COLO668 (cell line): ENCODE measurements at regions not wholly inside any gene's neighbourhood (a gene's known extent, or its start where the extent isn't known, plus 50 kb on each side); places are given as distances from the start of the nearest gene placed in this dataset.
"Not testable (repeated sequence)": the region's sequence is repeated elsewhere in the genome, so short reads cannot be mapped to it uniquely, and the experiment has no call there.

Source experiments
- DNase-seq: peaks from one replicate; lab custom pipeline; 2025; ENCODE audit not compliant: unreplicated experiment; lab: John Stamatoyannopoulos, UW

DNA sequence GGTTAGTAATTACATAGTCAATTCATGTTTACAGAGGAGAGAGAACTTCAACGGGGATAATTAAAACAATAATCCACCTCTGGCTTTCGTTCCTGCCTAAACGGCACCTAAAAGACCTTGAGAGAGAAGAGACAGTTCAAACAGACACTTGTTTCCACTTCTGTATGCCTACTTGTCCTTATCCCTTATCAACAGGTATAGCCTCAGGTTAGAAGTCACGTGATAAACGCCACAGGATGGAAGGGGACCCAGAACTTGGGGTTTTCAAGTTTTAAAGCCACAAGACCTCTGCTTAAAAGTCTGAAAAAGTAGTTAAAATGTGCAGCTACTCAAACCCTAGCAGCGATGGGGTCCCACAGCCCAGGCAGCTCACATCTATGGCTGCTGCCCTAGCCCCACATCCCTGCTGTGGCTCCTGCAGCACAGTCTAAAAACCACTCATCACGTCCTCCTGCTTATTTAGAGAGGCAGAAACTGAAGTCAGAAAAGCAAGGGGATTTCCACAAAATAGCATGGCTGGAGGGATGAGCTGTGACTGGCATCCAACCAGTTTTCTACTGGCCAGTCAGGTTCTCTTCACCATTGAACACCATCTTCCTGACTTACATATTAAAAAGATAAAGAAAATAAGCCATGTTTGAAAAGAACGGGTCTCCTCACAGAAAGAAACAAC, 51.2 kb upstream of the SEC16B start:
- no peak for DNase-seq

DNA sequence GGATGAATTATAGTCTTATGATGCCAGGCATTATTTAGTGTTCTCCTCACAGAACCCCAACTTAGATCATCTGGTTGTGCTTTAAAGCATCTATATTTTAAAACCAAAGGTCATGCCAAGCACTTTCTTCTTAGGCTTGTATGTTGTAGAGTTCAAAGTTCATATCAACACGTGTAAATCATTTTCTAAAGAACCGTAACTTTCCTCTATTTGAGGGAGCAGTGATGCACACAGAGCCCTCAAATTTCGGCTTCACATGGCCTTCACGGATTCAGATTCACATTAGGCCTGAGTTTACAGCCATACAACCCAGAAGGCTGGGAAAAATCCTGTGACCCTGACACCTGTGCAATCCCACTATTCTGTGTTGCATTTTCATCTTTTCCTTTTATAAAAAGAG, 52.1 kb upstream of the SEC16B start:
- no peak for DNase-seq

DNA sequence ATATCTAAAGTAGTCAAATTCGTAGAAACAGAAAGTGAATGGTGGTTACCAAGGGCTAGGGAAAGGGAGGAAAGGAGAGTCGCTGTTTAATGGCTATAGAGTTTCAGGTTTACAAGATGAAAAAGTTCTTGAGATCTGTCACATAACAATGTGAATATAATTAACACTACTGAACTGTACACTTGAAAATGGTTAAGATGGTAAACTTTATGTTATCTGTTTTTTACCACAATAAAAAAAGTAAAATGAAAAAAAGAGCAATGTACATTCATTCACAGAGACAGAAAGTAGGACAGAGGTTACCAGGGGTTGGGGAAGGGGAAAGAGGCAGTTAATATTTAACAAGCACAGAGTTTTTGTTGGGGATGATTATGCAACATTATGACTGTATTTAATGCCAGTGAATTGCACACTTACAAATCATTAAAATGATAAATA, 53.3 kb upstream of the SEC16B start:
- DNase-seq: no peak

DNA sequence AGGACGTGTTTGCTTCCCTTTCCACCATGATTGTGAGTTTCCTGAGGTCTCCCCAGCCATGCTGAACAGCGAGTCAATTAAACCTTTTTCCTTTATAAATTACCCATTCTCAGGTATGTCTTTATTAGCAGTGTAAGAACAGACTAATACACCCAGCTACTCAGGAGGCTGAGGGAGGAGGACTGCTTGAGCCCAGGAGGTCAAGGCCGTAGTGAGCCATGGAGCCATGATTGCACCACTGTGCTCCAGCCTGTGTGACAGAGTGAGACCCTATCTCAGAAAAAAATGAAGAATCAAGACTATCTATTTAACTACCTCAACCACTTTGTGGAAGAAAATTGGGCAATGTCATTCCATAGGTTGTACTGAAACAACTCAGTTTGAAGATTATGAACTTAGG, 54.6 kb upstream of the SEC16B start:
- DNase-seq: no peak

DNA sequence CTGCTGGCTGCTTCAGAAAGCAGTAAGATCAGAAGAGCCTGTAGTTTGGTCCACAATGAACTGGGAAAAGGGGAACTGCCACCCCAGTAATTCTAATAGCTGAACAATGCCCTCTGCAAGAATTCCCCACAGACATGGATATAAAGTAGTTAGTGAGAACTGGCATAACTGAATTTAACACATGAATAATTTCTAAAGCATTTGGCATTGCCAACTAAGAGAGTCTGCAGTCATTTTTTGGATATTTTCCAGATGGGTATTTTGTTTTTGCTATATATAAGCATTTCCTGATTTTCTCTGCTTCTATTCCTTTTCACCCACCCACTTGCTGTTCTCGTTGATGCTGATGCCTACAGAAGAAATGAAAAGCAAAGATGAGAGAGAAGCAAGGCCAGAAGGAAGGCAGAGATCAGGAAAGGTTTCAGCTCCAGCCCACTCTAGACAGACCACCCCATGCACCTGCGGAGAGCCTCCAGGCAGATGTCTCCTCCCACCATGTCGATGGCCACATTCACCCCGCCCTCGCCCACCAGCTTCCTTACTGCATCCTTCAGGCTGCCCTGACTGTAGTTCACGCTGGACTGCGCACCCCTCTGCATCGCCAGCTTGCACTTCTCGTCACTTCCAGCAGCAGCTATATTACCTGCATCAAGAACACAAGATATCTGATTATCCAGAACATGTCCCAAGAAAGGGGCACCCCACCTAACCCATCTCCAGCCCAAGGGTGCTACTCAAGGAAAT, 55.9 kb upstream of the SEC16B start:
- DNase-seq: no peak

DNA sequence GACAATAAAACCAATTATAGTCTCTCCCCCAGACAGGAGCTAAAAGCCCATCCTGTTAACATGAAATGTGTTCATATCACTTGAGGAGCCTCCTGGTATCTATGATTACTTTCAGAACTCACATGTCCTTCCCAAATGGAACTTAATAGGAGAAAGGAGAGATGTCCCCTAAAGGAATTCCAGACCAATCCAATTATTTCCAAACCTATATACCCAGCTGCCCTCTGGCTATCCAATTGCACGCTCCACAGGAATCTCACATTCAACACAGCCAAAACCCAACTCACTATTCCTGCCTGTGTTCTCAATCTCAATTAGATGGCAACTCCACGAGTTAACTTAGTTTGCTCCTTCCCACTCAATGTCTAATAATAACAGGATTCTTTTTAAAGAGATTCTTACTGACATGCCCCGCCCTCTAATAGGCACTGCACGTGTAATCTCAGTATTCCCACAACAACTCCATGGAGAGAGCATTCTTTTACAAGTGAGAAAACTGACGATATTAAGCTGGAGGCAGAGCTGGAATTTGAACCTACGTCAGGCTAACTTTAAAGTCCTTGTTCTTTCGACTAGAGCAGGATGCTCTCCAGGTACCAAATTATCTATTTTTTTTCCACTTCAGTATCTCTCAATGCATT, 59.1 kb upstream of the SEC16B start:
- DNase-seq: no peak

DNA sequence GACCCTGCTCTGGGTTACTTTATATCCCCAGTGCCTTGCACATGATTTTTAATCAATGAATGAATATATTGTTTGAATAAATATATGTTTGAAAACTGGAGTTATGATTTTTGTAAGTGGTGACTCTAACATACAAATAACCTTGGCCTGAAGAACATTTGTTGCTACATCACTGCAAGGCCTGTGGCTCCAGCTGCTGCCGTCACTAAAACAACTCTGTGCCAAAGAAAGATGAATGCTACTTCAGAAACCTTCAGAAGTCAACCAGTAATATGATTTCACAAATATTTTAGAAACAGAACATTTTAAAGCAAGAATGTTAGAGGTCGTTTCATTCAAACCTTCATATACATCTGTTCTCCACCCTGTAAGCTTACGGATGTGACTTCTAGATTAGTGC, 60.6 kb upstream of the SEC16B start:
- no peak for DNase-seq

DNA sequence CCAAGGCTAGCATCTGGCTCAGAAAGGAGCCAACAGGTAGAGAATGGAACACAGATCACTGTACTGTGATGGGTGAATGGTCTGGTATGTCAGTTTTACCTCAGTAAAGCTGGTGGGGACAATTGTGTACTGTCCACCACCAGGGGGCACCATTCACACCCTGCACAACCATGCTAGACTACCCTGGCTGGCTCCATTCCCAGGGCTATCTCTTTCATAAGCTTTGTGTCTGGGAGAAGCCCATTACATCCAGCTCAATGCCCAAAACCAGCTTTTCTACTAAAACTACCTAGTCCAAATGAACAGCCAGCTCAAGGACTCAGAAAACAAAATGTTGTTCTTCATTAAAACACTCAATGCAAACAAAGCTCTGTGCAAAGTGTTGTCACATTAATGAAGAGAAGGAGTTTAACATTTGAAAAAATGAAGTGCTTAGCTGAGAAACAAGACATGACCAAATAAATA, 62.0 kb upstream of the RASAL2 start:
- peak; percentile 67 for DNase-seq

DNA sequence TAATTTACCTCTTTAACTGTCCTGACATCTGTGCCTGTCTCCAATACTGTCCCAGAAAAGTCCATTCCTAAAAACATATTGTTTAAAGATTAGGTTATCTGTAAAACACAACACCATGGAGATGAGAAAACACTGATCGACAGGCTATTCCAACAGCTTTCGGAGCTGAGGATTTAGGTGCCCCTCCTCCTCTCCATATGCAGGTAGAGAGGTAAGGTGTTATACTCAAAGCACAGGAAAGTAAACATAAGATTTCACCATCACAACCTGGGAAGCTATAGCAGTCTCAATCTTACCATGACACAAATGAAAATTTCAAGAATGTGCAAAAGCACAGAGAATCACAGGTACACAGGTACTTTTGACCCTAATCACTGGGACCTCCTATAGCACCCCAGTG, 60.9 kb upstream of the RASAL2 start:
- no peak for DNase-seq

DNA sequence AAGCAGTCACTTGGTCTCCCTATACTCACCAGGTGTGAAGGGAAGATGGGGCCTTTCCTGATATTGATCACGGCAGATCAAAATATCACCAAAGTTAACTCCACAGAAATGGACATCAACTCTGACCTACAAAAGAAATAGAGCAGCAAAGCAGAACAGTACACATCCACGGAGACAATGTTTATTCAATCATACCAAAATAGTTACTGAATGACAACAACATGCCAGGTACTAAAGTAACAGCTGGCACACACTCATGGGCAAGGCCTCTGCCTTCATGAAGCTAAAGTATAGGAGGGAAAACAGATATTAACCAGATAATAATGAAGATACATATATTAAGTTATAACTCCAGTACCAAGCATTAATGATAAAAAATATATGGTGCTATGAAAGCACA, 59.2 kb upstream of the RASAL2 start:
- DNase-seq: no peak

DNA sequence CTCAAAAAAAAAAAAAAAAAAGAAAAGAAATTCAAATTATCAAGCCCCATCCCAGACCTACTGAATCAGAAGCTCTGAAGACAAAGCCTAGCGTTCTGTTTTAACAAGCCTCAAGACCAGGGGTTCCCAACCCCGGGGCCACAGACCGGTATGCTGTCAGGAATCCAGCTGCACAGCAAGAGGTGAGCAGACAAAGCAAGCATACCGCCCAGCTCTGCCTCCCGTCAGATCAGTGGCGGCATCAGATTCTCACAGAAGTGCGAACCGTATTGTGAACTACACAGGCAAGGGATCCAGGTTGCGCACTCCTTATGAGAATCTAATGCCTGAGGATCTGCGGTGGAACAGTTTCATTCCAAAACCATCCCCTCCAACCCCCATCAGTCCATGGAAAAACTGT, 57.8 kb upstream of the RASAL2 start:
- DNase-seq: no peak

DNA sequence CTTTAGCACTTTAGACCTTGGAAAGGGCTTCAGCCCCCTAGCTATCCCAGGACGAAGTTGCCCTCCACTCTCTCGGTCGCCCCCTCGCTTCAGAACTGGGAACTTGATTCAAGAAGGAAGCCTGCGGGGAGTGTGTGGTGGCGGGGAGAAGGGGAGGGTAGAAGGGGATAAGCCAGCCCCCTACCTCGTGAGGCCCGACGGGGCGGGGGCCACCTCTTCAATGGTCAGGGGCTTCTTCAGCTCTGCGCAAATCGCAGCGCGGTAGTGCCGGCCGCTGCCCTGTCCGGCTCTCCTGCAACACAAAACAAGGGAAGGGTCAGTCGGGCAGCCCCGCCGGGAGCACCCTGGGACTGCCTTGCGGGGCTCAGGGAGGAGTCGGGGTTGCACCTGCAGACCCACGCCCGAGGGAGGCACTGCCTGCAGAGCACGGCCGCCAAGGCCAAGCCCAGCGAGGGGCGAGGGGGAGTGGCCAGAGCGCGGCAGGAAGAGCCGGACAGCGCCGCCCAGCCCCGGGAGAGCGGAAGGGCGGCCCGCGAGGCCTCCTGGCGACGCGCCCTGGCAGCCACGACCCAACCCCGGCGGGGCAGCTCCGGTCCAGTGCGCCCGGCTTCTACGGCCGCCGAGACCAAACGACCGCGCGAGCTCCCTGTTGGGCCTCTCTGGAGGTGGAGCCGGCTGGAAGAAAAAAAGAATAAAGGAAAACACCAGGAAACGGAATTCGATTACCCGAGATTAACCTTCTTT, 56.2 kb upstream of the RASAL2 start:
- peak; percentile 86 for DNase-seq

DNA sequence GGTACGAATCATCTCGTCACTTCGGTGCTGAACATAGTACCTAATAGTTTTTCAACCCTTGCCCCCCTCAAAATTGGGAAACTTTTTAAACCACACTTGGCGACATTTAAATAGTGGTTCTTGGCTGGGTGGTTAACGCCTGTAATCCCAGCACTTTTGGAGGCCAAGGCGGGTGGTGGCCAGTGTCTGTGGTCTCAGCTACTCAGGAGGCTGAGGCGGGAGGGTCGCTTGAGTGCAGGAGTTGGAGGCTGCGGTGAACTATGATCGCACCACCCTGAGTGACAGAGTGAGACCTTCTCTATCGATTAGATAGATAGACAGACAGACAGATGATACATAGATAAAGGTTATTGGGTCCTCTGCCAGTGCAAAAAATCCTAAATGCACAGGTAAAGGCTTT, 55.5 kb upstream of the RASAL2 start:
- no peak for DNase-seq

DNA sequence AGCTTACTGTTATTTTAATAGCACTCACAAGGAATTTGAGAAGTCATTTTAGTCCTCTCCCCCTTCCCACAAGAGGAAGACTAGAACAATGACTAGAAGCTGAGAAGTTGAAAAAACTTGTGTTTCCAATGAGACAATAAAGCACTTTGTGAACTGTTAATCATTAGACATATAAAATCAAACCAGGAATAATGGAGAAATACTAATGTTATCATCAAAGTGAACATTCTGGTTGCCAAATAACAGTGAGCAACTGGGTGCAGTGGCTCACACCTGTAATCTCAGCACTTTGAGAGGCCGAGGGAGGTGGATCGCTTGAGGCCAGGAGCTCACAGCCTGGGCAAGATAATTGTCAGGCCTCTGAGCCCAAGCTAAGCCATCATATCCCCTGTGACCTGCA, 54.0 kb upstream of the RASAL2 start:
- no peak for DNase-seq

DNA sequence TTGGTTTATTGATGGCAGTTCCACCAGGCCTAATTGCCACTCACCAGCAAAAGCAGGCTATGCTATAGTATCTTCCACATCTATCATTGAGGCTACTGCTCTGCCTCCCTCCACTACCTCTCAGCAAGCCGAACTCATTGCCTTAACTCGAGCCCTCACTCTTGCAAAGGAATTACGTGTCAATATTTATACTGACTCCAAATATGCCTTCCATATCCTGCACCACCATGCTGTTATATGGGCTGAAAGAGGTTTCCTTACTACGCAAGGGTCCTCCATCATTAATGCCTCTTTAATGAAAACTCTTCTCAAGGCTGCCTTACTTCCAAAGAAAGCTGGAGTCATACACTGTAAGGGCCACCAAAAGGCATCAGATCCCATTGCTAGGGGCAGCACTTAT, 50.0 kb upstream of the RASAL2 start:
- DNase-seq: not testable (repeated sequence)
